B cell (primary cell): ENCODE measurements at regions not wholly inside any gene's neighbourhood (a gene's known extent, or its start where the extent isn't known, plus 50 kb on each side); places are given as distances from the start of the nearest gene placed in this dataset.

Experiments used
- ATAC-seq: fragments of 200-7000 bp; cut with Tn5 transposase; one replicate; pipeline ENCODE4 v1.10.0; 2021; ENCODE audit warnings: low read depth, mild to moderate bottlenecking, moderate number of reproducible peaks, moderate library complexity
- CTCF ChIA-PET: fragments of 350-600 bp; sonication (Branson Sonifier 250); formaldehyde crosslinking; loops from one replicate; lab custom pipeline; 2021; ENCODE audit warnings: antibody characterized with exemption, inconsistent platforms; lab: Charles Lee
- POLR2A ChIA-PET: fragments of 350-600 bp; sonication (Branson Sonifier 250); formaldehyde crosslinking; loops from one replicate; lab custom pipeline; 2021; ENCODE audit warnings: antibody characterized with exemption; lab: Charles Lee
- DNase-seq: peaks from one replicate; pipeline ENCODE4 v3.0.0; 2013
- H2AFZ ChIP-seq: 2 replicates; pipeline ENCODE4 v1.6.1; 2012; ENCODE audit warnings: mild to moderate bottlenecking, low read depth, low read length; ENCODE audit not compliant: insufficient read depth, poor library complexity, severe bottlenecking
- H3K27ac ChIP-seq, 2 donors: 1 replicate in 1 of 2; 2 replicates in 1 of 2; pipeline ENCODE4 v1.5.1; 2012 to 2013; ENCODE audit warnings: low read length in 2 of 2, mild to moderate bottlenecking in 2 of 2, moderate library complexity in 1 of 2
- H3K27me3 ChIP-seq, 4 experiments: fragments of 200-600 bp in 1 of 4; sonication (generic) in 1 of 4; replicated peaks in 1 of 4; 1 replicate in 2 of 4; 2 replicates in 2 of 4; pipeline versions ENCODE4 v1.6.1 to v1.7.0; 2013 to 2016; ENCODE audit warnings: low read length in 3 of 4, mild to moderate bottlenecking in 2 of 4, mixed read lengths in 1 of 4, moderate library complexity in 1 of 4; ENCODE audit not compliant: insufficient read depth in 4 of 4, control insufficient read depth in 3 of 4; ENCODE audit errors: control extremely low read depth in 1 of 4
- H3K36me3 ChIP-seq, 2 experiments: replicated peaks in 1 of 2; 1 replicate in 1 of 2; 2 replicates in 1 of 2; pipeline versions ENCODE4 v1.6.1 to v1.7.1; 2013; ENCODE audit warnings: low read length in 1 of 2; ENCODE audit not compliant: insufficient read depth in 2 of 2, control insufficient read depth in 1 of 2; ENCODE audit errors: control extremely low read depth in 1 of 2, extremely low read depth in 1 of 2
- H3K4me1 ChIP-seq, 2 donors: fragments of 200-600 bp in 1 of 2; sonication (generic) in 1 of 2; 1 replicate in 1 of 2; 2 replicates in 1 of 2; pipeline versions ENCODE4 v1.5.1 to v1.6.1; 2013 to 2017; ENCODE audit warnings: low read length in 2 of 2; ENCODE audit not compliant: control insufficient read depth in 2 of 2, insufficient read depth in 2 of 2
- H3K4me2 ChIP-seq: replicated peaks from 2 replicates; pipeline ENCODE3; 2012; ENCODE audit warnings: mild to moderate bottlenecking, low read depth, low read length; ENCODE audit not compliant: poor library complexity, severe bottlenecking
- H3K4me3 ChIP-seq, 5 experiments: fragments of 200-600 bp in 1 of 5; sonication (generic) in 1 of 5; 1 replicate in 3 of 5; 2 replicates in 2 of 5; pipeline versions ENCODE4 v1.5.1 to v1.7.0; 2011 to 2016; ENCODE audit warnings: low read length in 4 of 5, mild to moderate bottlenecking in 4 of 5, low read depth in 2 of 5, control low read depth in 1 of 5, moderate library complexity in 1 of 5; ENCODE audit not compliant: insufficient read depth in 1 of 5; ENCODE audit errors: control extremely low read depth in 1 of 5, extremely low read depth in 1 of 5
- H3K79me2 ChIP-seq: fragments of 200-600 bp; sonication (generic); one replicate; pipeline ENCODE4 v1.6.0; 2016; ENCODE audit warnings: low read length; ENCODE audit not compliant: control insufficient read depth, insufficient read depth
- H3K9ac ChIP-seq: fragments of 200-600 bp; sonication (generic); 2 replicates; pipeline ENCODE4 v1.6.1; 2017; ENCODE audit warnings: mild to moderate bottlenecking, low read length, moderate library complexity
- H3K9me3 ChIP-seq, 3 donors: one replicate each; pipeline versions ENCODE4 v1.6.1 to v1.7.1; 2013; ENCODE audit warnings: low read length in 2 of 3; ENCODE audit not compliant: control insufficient read depth in 2 of 3, insufficient read depth in 1 of 3; ENCODE audit errors: control extremely low read depth in 1 of 3
- H4K20me1 ChIP-seq: 2 replicates; pipeline ENCODE4 v1.6.0; 2012; ENCODE audit warnings: mild to moderate bottlenecking, low read length; ENCODE audit not compliant: insufficient read depth, control insufficient read depth, poor library complexity, severe bottlenecking
- H3K27ac Mint-ChIP-seq: one replicate; pipeline ENCODE4 v1.8.0; 2021; ENCODE audit warnings: mixed read lengths
- H3K27me3 Mint-ChIP-seq: one replicate; pipeline ENCODE4 v1.8.0; 2021; ENCODE audit warnings: mixed read lengths
- H3K4me1 Mint-ChIP-seq: one replicate; pipeline ENCODE4 v1.8.0; 2021; ENCODE audit warnings: mixed read lengths
- H3K4me3 Mint-ChIP-seq: one replicate; pipeline ENCODE4 v1.8.0; 2021; ENCODE audit warnings: mixed read lengths
- H3K9me3 Mint-ChIP-seq: one replicate; pipeline ENCODE4 v1.8.0; 2022; ENCODE audit warnings: mixed read lengths; ENCODE audit not compliant: insufficient read depth
- EZH2 ChIP-seq: IDR thresholded peaks from 2 replicates; pipeline ENCODE4 v1.6.1; 2012; ENCODE audit warnings: borderline replicate concordance, low read depth, mild to moderate bottlenecking, moderate library complexity, low read length; ENCODE audit not compliant: insufficient read depth, poor library complexity, severe bottlenecking
- WGBS: methylation state at CpG from one replicate; pipeline ENCODE4 v1.1.5; 2013; ENCODE audit warnings: missing lambda C conversion rate; ENCODE audit not compliant: insufficient coverage; 5-methylcytosine and 5-hydroxymethylcytosine counted together
- intact Hi-C: fragments of 100-400 bp; cut with micrococcal nuclease; formaldehyde crosslinking; loops from one replicate; pipeline ENCODE4 v1.10.0; 2022
- TF ChIP-seq, protein P1 (sequence below): fragments of 200-600 bp; IDR thresholded peaks from one replicate; pipeline ENCODE4 v1.8.0; 2022; ENCODE audit warnings: antibody characterized with exemption, mild to moderate bottlenecking

DNA sequence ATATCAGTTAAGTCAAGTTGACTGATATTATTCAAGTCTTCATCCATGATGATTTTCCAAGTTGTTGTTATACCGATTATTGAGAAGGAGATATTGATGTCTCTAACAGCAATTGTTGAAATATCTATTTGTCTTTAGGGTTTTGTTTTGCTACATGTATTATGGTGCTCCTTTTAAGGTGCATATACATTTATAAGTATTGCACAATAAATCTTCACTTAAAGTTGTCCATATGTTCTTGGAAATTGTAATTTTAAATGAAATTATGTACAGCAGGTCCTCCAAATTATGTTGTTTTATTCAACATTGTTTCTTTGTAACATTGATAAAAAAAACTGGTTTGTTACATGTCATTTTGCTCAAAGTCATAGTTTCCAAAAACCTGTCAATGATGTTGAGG, 650.7 kb upstream of the CITED2 start:
- no CpG with 5 or more reads among the region's 1 CpG for WGBS
- no peaks in the 10 kb centered on the region for H3K4me1 Mint-ChIP-seq
- ChIA-PET POLR2A (no interaction called here), CTCF (no interaction called here)
- Histone ChIP-seq H3K79me2 (no peaks in the 10 kb centered on the region), H3K4me1 (no peaks in the 10 kb centered on the region), H3K27ac (no peak overlapping the region), H4K20me1 (no peaks in the 10 kb centered on the region), H3K27me3 (no peaks in the 10 kb centered on the region), H3K4me2 (no peak overlapping the region), H3K36me3 (no peaks in the 10 kb centered on the region), H3K9me3 (peaks cover 0 to 7% (median 4%) of the 10 kb centered on the region in 3 donors), H2AFZ (no peak overlapping the region), H3K4me3 (no peak overlapping the region), H3K9ac (no peak overlapping the region)
- ATAC-seq (no peak), DNase-seq (no peak)
- intact Hi-C loops, result no loop called here
- H3K27me3 Mint-ChIP-seq, result peaks cover 7% of the 10 kb centered on the region
- TF ChIP-seq EZH2, result no peak
- TF ChIP-seq, protein P1, sequence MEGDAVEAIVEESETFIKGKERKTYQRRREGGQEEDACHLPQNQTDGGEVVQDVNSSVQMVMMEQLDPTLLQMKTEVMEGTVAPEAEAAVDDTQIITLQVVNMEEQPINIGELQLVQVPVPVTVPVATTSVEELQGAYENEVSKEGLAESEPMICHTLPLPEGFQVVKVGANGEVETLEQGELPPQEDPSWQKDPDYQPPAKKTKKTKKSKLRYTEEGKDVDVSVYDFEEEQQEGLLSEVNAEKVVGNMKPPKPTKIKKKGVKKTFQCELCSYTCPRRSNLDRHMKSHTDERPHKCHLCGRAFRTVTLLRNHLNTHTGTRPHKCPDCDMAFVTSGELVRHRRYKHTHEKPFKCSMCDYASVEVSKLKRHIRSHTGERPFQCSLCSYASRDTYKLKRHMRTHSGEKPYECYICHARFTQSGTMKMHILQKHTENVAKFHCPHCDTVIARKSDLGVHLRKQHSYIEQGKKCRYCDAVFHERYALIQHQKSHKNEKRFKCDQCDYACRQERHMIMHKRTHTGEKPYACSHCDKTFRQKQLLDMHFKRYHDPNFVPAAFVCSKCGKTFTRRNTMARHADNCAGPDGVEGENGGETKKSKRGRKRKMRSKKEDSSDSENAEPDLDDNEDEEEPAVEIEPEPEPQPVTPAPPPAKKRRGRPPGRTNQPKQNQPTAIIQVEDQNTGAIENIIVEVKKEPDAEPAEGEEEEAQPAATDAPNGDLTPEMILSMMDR, result no peak
- H3K4me3 Mint-ChIP-seq, result no peak overlapping the region
- H3K9me3 Mint-ChIP-seq, result peaks cover 10% of the 10 kb centered on the region
- H3K27ac Mint-ChIP-seq, result no peak overlapping the region

DNA sequence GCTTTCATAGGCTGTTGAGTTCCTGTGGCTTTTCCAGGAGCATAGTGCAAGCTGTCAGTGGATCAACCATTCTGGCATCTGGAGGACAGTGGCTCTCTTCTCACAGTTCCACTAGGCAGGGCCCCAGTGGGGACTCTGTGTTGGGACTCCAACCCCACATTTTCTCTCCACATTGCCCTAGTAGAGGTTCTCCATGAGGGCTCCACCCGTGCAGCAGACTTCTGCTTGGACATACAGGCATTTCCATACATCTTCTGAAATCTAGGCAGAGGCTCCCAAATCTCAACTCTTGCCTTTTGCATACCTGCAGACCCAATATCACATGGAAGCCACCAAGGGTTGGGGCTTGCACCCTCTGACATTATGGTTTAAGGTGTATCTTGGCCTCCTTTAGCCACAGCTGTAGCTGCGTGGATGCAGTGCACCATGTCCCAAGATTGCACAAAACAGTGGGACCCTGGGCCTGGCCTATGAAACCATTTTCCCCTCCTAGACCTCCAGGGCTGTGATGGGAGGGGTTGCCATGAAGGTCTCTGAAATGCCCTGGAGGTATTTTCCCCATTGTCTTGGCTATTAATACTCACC, 645.9 kb upstream of the CITED2 start:
- POLR2A ChIA-PET, result no interaction called here
- no peak overlapping the region for H3K4me3 Mint-ChIP-seq
- H3K9me3 Mint-ChIP-seq, result peaks cover 11% of the 10 kb centered on the region
- H3K4me1 Mint-ChIP-seq, result no peaks in the 10 kb centered on the region
- no peak overlapping the region for H3K9ac ChIP-seq
- CTCF ChIA-PET, result no interaction called here
- no peak overlapping the region for H2AFZ ChIP-seq
- ATAC-seq, result no peak
- no peaks in the 10 kb centered on the region for H3K79me2 ChIP-seq
- H4K20me1 ChIP-seq, result no peaks in the 10 kb centered on the region
- H3K27me3 Mint-ChIP-seq, result no peaks in the 10 kb centered on the region
- intact Hi-C loops, result no loop called here
- H3K4me2 ChIP-seq, result no peak overlapping the region
- no peaks in the 10 kb centered on the region for H3K27me3 ChIP-seq
- H3K27ac Mint-ChIP-seq, result no peak overlapping the region
- TF ChIP-seq EZH2, result no peak
- TF ChIP-seq, protein P1, result no peak
- WGBS, result 83% methylated on average over 1 of the region's 2 CpGs
- H3K9me3 ChIP-seq, result peaks cover 0 to 9% (median 9%) of the 10 kb centered on the region in 3 donors
- H3K4me3 ChIP-seq, result no peak overlapping the region
- no peak overlapping the region for H3K27ac ChIP-seq
- no peak for DNase-seq
- no peaks in the 10 kb centered on the region for H3K36me3 ChIP-seq
- H3K4me1 ChIP-seq, result no peaks in the 10 kb centered on the region
